Spleen (tissue), 7 donors: ENCODE measurements at regions not wholly inside any gene's neighbourhood (a gene's known extent, or its start where the extent isn't known, plus 50 kb on each side); places are given as distances from the start of the nearest gene placed in this dataset.

Source experiments
- CTCF ChIP-seq, 11 experiments: fragments of 200-600 bp in 7 of 11; fragments of 450-650 bp in 4 of 11; sonication (generic) in 4 of 11; IDR thresholded peaks in 8 of 11; conservative IDR thresholded peaks in 3 of 11; 1 replicate in 7 of 11; 2 replicates in 4 of 11; pipeline versions ENCODE4 v1.4.0 to v1.8.0; 2016 to 2021; ENCODE audit warnings: antibody characterized with exemption in 11 of 11, inconsistent platforms in 4 of 11, mild to moderate bottlenecking in 1 of 11
- POLR2A ChIP-seq, 3 donors: fragments of 450-650 bp; IDR thresholded peaks; one replicate each; pipeline ENCODE4 v1.5.1; 2017; ENCODE audit warnings: antibody characterized with exemption in 3 of 3, mild to moderate bottlenecking in 1 of 3
- POLR2AphosphoS5 ChIP-seq, 3 donors: sonication (generic); formaldehyde crosslinking; IDR thresholded peaks; one replicate each; pipeline ENCODE4 v1.5.1; 2017; ENCODE audit warnings: antibody characterized with exemption in 3 of 3
- donor health status: DM: no; HTN: no; CAD: no; lungs with moderate emphysema.
- donor health status: DM: no; HTN: no; CAD: no.
- donor health status: DM: no; HTN: no; CAD: no.

- TF ChIP-seq POLR2AphosphoS5 (IDR thresholded peaks at IDR 0.05) (no peak), POLR2A (IDR thresholded peaks at IDR 0.05) (no peak), CTCF (IDR thresholded peaks at IDR 0.05 in 8 of 11, conservative IDR thresholded peaks at IDR 0.05 in 3 of 11) (no peak)
These were observed 57.2 kb upstream of the SSBP2 start for GRCh38 chr5:81808106-81808505.
